LHCN-M2 (cell line): ENCODE measurements at regions not wholly inside any gene's neighbourhood (a gene's known extent, or its start where the extent isn't known, plus 50 kb on each side); places are given as distances from the start of the nearest gene placed in this dataset.
"Not testable (repeated sequence)": the region's sequence is repeated elsewhere in the genome, so short reads cannot be mapped to it uniquely, and the experiment has no call there.

ENCODE experiments used
- DNase-seq: peaks from one replicate; pipeline ENCODE4 v3.0.0-alpha.2; 2012; ENCODE audit warnings: low read depth

DNA sequence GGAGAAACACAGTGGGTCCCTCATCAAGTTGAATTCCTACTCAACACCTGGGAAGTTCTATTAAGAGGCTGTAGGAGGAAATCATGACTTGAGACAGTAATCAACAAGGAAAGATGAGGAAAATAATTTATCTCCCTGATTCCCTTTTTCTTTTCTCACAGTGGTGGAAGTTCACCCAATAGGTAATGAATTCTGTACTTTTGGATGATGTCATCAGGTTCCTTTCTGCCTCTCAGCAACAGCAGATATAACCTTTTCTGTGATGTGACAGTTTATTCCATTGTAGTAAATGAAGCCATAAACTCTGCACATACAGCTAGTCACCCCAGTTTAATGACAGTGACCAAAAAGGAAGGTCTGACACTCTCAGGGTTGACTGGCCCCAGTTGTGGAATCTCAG lies 1265.0 kb downstream of the NXPH1 start:
- no peak for DNase-seq

DNA sequence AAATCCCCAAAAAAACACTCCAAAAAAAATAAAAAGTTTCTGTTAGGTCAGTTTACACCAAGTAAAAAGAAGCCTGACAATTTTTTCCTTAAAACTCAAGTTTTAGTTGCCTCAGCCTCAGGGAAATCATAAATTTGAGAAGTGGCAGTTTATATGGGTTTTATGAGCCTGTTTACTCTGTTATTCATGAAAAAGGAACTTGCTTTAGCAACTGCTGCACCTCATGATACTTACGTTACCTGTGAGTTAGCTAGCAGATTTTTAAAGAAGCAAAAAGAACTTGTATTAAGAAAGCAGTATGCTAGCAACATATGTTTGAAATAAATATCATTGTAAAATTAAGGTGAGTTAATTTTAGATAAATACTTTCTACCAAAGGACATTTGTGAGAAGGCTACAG lies 1264.5 kb upstream of the PHF14 start:
- no peak for DNase-seq

DNA sequence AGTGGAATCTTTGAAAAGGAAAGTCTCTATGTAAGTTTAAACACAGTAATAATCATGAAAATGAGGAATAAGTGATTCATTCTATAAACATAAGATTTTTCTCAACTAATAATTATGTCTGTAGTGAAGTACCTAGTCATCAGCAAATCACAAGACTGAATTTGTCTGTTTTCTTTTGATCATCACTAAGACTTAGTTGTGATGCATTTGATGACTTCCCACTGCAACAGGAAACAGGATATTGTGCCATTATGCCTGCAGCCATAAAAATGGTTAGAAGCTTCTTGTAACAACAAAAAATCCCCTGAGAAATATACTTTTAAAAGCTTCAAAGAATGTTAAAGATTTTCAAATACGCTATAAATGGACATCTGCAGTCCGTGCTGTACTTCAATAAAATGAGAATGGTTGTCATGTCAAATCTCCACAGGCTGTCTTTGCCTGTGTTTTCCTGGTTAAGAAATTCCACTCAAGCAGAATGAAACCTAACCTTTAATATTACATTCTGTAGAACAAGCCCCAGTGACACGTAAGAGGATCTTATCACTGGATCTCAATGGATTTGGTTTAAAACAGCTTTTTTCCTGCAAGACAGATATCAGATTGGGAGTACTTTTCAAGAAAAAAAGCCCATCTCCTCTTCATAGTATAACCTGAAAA lies 1262.3 kb upstream of the PHF14 start:
- DNase-seq: no peak

DNA sequence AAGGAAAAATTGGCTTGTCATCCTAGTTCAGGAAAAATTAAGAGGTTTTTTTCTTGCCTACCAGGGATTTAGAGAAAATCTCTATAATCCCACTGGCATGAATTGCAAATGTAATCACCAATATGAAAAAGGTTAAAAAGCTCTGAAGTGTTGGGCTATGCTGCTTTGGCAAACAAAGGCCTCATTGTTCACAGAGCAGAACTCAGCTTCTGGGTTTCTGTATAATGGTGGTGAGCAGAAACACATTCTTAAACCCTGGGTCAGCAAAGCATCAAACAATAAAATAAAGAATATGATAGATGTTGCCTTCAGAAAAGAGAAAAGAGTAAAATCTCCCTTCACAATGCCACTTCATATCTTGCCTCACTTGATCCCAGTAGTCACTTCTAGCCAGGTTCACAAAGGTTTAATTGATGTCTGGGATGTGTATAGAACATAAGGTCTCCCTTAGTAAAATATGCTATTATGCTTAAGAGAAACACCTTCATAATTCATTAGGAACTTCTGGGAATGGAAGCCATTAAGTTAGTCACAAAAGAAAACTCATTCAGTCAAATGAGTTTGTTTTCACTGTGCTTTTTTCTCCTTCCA lies 1255.5 kb upstream of the PHF14 start:
- DNase-seq: no peak

DNA sequence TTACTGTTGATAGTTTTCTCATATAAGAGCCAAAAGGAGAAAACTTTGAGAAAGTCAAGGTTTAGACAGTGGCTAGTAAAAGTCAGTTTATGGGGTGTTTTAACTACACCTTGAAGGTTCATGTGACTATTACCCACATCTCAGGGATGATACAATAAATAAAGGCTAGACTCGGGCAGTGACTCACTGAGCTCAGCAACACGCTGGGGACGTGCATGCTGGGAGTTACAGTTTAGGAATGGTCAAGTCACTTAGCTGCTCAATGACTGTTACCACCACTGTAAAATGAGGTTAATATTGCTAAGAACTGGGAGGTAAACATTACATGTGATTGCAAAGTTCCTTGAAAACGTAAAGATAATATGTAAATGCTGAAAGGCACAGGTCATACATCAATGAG lies 1254.4 kb upstream of the PHF14 start:
- no peak for DNase-seq

DNA sequence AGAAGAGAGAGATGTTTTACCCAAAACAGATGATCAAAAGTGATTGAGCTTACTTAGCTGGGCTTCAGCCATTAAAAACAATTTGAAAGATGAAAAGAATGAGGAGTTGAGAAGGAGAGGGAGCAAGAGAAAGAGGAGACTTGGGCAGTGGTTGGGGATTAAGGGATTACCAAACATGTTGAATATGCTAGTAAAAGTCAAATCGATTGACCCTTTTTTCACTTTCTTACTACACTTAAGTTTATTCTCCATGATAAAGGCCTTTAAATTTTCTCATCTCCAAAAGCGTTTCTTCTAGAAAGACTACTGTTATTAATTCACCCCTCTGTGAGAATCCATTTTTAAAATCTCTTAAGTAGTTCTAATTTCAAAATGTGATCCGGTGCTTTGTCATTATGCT lies 1254.0 kb upstream of the PHF14 start:
- no peak for DNase-seq

DNA sequence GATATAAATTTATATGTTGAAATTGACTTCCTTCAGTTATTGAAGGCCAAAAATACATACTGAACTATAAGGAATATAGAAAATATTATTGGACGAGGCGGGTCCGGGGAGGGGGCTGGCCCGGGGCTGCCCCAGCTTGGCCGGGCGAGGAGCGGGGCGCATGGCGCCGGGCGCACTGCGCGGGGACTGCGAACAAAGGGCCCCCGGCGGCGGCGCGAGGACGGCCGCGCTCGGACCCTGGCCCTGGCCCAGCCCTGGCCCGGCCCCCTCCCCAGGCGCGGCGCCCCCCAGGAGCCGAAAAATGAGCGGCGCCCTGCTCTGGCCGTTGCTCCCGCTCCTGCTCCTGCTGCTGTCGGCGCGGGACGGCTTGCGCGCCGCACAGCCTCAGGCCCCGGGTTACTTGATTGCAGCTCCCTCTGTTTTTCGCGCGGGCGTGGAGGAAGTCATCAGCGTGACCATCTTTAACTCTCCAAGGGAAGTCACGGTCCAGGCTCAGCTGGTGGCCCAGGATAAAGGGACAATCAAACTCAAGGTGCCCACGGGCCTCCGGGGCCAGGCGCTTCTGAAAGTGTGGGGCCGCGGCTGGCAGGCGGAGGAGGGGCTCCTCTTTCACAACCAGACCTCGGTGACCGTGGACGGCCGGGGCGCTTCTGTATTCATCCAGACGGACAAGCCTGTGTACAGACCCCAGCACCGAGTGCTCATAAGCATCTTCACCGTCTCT lies 1247.6 kb upstream of the PHF14 start:
- DNase-seq: not testable (repeated sequence)

DNA sequence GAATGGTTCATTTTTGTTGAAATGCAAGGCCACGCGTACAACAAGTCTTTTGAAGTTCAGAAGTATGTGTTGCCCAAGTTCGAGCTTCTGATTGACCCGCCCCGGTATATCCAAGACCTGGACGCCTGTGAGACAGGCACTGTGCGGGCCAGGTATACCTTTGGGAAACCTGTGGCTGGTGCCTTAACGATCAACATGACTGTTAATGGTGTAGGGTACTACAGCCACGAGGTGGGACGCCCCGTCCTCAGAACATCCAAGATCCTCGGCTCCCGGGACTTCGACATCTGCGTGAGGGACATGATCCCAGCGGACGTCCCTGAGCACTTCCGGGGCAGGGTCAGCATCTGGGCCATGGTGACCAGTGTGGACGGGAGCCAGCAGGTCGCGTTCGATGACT lies 1246.9 kb upstream of the PHF14 start:
- not testable (repeated sequence) for DNase-seq

DNA sequence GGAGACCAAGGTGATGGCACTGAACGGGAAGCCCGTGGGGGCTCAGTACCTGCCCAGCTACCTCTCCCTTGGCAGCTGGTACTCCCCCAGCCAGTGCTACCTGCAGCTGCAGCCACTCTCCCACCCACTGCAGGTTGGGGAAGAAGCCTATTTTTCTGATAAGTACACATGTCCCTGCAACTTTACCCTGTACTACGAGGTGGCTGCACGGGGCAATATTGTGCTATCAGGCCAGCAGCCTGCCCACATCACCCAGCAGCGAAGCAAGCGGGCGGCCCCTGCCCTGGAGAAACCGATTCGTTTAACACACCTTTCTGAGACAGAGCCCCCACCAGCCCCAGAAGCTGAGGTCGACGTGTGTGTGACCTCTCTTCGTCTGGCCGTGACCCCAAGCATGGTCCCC lies 1246.2 kb upstream of the PHF14 start:
- DNase-seq: not testable (repeated sequence)

DNA sequence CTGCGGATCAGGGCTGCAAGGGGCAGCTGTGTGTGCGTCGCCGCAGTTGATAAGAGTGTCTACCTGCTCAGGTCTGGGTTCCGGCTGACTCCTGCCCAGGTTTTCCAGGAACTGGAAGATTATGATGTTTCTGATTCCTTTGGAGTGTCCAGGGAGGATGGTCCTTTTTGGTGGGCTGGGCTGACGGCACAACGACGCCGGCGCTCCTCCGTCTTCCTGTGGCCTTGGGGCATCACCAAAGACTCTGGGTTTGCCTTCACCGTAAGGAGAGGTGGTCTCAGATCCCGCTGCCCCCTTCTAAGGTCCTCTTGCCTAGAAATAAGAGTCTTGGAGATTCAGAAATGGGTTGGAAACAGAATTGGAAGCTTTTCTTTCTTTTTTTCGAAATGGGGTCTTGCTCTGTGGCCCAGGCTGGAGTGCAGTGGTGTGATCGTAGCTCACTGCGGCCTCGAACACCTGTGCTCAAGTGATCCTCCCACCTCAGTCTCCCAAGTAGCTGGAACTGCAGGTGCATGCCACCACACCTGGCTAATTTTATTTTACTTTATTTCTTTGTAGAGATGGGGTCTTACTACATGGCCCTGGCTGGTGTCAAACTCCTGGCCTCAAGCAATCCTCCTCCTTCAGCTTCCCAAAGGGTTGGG lies 1245.5 kb upstream of the PHF14 start:
- DNase-seq: not testable (repeated sequence)

DNA sequence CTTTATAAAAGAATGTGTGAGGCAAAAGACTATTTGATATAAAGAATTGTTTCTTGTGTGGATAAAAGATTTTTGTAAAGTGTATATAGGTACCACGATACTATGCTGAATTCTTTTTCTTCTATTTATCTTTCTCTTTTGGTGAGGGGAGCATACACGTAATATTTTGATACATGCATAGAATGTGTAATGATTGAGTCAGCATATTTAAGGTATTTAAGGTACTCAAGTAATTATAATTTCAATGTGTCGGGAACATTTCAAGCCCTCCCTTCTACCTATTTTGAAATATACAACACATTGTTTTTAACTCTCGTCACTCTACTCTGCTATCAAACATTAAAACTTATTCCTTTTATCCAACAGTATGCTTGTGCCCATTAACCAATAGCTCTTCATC lies 1221.6 kb upstream of the PHF14 start:
- no peak for DNase-seq

DNA sequence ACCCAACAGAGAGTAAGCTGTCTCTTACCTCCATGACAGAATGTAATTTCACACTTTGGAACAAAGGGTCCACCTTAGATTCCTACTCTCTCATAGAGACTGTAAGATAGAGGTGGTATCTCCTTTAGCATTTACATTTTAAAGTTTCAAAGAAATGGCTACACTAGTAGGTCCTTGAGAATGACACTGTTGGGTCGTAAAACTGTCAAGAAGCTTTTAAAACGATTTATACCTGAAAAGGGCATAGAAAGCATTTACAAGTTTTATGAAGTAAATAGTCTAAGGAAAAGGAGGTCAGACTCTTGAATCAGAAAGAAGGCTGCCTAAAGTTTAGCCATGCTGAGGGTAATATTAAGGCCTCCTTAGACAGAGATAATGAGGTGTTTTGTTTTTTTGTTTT lies 1212.4 kb upstream of the PHF14 start:
- no peak for DNase-seq

DNA sequence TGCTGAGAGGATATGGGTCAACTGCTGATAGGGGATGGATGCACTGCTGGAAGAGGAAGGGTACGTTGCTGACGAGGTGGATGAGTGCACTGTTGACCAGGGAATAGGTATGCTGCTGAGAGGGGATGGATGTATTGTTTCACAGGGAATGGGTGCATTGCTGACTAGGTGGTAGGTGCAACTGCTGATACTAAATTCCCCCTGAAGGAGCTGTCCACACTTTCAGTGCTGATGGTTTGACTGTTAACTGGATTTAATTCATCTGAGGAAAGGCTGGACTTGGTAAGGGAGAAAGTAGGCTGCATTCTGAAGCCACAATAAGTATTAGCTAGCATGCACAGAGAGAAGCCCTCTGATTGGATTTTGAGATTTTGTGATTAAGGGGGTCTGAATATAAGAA lies 1196.8 kb upstream of the PHF14 start:
- DNase-seq: no peak

DNA sequence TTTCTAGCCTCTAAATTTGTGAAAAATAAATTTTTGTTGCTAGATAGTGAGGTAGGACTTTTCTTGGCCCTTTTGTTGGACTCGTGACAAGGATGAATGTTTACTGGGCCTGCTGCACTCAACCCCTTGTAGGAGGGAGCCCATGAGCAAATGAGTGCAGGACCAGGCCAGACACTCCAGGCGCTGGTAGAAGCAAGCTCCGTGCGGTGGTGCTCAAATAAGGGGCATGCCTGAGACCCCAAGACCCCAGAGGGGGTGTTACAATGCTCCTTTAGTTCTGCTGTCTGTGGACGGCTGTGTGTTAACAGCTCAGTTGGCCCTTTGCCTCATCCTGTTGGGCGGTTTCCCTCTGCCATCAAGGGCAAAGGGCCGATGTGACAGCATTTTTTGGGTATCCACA lies 1195.3 kb upstream of the PHF14 start:
- DNase-seq: no peak

DNA sequence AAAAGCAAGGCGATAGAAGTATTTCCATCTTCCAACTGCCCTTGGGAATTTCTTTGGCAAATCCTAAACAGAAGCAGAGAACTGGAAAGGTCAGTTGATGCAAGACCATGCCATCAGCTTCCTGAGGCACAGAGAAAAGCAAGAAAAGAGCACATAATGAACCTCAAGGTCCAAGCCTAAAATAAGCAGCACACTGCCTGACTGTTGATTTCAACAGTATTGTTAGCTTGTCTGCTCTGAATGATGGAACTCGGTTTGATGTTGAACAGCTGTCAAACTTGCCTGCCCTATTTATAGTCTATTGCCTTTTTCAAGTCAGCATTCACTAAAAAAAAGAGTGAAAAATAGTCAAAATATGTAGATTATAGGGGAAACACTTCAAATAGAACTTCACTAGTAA lies 1192.0 kb upstream of the PHF14 start:
- DNase-seq: no peak

DNA sequence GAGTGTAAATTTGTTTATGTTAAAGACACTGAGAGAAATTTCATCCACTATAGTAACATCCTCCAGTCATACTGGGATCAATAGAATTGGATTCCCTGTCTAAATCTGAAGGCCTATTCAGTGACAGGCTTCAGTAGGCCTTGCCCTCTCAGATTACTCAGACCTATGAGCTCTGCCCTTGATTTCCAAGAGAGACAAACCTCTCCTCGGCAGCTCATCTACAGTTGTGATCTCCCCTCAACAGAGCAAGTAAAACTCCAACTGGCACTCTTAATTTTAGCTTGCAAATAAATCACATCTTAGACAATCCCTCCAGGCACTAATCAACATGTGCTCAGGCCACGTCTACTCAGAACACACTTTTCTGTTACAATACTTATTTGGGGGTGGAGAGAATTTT lies 1191.4 kb upstream of the PHF14 start:
- DNase-seq: no peak

DNA sequence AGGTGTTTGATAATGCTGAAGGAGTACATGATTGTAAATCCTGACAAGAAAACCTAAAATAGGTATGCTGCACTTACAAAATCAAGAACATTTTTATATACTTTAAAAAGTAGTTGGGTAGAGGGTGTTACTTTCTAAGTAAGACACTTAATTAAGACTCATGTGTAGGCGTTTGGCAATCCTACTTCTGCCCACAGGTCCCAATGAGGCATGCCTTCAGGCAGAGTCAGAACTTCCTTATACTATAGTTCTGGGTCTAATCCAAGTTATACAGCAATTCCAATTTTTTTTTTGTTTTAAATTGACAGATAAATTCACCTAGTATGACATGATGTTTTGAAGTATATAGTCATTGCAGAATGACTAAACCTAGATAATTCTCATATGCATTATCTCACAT lies 1188.5 kb upstream of the PHF14 start:
- DNase-seq: no peak

DNA sequence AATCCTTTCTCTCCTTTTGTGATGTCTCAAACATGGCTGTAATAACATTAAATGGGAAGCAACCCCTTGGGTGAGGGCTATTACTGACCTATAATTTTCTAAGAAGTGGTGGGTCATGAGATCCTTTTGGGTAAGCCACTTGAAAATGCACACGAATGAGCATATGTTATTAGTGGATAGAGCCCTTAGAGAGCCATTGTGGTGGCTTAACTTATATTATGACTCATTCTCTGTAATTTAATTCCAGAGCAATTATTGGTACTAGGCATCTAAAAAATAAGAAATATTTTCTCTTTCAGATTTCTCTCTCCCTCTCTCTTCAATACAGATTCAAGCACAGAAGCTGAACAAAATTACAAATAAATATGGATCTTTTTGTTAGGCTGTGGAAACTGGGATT lies 1177.4 kb upstream of the PHF14 start:
- DNase-seq: no peak

DNA sequence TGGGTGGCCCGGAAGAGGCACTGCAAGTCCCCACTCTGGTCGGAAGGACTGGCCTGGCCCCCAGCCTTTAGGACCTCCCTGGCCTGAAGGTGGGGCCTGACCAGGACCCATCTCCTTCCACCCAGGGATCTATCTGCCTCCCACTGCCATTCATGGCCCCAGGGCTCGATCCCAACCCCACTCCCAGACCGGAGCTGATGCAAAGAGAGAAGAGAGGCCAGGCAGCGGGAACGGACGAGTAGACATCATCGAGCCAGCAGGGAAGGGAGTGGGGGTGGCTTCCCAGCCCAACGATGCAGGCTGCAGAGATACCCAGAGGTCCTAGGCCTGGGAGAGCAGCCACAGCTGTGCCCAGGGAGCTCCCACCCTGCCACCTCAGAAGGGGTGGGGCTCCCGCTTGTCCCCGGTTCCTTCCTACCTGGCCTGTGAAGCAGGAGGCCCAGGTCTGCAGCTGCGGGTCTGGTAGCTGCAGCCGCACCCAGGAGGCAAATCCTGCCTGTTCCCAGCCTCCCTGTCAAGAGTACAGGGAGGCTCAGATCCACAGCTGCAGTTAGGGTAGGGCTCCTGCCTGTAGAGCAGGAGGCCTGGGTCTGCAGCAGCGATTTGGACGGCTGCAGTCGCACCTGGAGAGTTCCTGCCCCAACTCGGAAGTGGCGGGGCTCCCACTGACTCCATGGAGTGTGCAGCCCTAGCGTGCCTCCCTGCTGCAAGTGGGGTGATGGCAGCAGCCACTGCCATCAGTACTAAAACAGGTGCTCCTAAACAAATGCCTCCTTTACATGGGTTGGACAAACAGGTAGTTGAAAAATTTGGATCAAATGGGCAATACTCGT lies 1151.0 kb upstream of the PHF14 start:
- DNase-seq: no peak

DNA sequence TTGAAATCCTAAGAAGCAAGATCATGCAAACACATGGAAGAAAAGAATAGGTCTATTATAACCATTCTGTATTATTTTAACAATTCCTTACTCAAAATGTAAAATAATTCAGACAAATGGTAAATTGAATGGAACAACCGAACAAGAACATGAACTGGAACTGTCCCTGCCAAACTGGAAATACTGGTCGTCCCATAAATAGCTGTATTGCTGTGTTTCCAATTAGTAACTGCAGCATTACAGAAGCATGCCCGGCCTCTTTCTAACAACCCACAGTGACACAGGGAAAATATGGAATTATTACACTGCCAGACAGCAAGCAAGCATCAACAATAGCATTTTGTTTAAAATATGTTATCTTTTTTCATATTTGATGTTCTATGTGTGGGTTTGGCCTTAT lies 1138.5 kb upstream of the PHF14 start:
- DNase-seq: no peak

DNA sequence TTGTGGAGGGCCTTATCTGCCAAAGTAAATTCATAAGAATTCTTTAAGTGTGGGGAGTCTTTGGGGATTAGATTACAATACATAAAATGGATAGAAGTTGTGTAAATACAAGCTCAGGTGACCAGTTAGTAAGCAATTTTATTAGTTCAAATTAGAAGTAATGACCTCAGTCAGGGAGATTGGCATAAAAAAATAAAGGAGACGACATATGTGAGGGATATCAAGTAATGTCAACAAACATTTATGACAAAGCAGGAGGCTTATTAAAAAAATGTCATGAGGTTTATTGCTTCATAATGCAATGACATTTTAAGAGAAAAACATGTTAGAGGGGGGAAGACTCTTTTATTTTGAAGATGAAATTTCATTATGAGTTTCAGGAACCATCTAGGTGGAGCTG lies 1137.0 kb upstream of the PHF14 start:
- DNase-seq: no peak

DNA sequence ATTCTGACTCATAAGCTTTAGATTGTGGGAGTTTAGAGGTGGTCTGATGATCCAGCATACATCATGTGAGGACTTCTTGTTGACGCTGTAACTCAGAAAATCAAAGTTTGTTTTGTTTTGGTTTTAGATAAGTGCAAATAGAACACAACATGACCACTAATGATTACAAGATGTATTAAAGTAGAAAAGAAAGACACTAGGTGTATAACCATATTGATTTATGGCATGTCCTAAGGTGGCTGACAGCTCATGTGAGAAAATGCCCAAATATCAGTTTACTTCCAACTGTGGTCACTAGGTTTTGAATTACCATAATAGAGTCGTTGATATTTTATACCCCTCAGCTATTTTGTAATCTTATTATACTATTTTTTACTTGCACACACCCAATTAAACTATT lies 1131.4 kb upstream of the PHF14 start:
- DNase-seq: no peak
